Activated CD4-positive, alpha-beta T cell treated with anti-CD3 and anti-CD28 coated beads, Interleukin-2, Interleukin-6, amounts not matched to agents 100 ng/mL and 50 ng/mL, durations not matched to agents 16 hours and 8 hours (primary cell): ENCODE measurements at regions not wholly inside any gene's neighbourhood (a gene's known extent, or its start where the extent isn't known, plus 50 kb on each side); places are given as distances from the start of the nearest gene placed in this dataset.
"Not testable (repeated sequence)": the region's sequence is repeated elsewhere in the genome, so short reads cannot be mapped to it uniquely, and the experiment has no call there.

Experiments used
- DNase-seq: peaks from one replicate; pipeline ENCODE4 v3.0.0-alpha.2; 2020

DNA sequence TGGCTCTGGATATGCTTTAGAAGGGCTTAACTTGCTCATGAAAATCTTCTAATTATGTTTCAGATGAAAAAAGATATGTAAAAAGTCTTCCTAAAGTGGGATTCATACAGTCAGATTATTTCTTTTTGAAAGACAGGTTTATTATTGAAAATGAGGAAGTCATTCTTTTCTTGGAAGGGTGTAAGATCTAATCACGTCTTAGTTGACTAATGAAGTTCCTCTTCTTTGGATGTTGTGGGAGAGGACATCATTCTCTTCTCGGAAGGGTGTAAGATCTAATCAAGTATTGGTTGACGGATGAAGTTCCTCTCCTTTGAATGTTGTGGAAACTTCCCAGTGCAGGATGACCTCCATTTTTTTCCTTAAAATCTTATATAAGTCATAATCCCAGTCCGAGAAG is 74.9 kb downstream of the ALG10 start:
- no peak for DNase-seq

DNA sequence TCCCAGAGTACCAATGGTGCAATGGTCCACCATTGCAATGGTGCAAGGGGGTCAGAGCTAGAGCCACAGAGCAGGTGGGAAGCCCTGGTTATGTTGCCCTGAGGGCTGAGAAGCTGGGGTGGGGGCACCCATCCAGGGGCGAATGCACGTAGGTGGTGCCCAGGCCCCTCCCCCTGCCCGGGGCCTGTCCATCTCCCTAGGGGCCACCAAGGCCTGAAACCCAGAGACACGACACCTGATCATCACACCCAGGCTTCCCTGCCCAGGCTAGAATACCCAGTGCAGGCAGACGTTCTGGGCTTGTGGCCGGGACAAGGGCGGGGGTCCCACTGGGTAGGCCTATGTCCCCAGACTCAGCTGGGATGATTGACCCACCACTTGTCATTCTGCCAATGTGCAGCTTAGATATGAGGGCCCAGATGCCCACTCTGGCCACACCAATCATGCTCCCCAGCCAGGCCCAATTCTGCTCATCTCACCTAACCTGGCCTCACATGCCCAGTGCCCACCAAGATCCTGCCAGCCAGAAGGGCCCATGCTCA is 83.2 kb downstream of the ALG10 start:
- DNase-seq, result no peak

DNA sequence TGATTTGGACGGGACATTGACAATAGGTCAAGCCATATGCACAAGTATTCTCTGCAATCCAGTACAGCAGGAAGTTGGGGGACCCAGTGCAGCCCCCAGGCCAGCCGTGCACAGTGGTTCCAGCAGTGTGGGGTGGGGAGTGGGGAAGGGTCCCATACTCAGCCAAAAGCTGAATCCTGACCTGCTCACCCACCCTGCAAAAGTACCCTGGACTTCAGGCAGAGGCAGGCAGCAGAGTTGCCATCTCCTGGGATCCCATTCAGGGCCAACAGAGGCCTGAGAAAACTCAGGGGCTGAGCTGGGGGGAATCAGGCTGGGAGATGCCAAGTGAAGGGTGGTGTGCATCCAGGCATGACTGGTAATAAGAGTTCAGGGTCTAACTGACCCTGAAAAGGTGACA is 83.9 kb downstream of the ALG10 start:
- no peak for DNase-seq

DNA sequence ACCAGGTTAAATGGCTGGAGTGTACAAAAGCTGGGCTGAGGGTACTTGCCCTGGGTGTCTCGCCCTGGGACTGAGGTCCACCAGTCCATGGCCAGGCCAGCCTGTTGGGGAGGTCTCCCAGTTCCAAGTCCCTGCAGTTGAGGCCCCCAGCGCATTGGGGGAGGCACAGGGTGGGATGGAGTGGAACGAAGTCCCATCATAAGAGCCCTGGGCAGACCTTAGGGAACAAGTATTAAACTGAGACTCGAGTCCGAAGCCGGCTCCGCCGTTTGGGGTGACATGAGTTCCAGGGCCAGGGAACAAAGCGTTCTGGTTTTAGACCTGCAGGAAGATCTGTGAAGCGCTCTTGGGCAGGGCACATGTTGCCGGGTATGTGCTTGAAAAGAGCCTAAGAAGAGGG is 84.7 kb downstream of the ALG10 start:
- DNase-seq, result no peak

DNA sequence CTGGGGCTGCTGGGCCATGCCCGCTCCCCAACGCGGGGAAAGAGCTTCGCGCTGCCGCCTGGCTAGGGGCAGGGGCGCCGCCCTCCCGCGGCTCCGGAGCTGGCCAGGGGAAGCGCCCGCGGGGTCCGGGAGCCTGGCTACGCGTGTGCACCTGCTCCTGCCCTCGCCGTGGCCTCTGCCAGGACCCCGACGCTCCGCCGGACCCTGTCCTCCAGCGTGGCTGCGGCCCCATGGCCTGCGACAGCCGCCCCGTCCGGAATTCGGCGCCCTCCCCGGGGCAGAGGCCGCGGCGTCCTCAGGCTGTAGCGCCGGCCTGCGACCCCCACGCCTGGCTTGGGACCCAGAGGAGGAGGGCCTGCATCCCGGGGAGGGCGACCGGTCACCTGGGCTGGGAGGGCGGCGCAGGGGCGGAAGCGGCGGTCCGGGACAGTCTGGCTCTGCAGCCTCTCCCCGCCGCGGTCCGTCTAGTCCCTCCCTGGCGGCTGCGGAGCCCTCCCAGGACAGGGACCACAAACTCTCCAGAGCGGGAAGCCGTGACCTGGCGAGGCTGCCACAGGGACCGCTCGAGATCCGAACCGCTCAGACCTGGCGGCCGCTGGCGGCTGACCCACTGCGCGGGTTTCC is 85.6 kb downstream of the ALG10 start:
- no peak for DNase-seq

DNA sequence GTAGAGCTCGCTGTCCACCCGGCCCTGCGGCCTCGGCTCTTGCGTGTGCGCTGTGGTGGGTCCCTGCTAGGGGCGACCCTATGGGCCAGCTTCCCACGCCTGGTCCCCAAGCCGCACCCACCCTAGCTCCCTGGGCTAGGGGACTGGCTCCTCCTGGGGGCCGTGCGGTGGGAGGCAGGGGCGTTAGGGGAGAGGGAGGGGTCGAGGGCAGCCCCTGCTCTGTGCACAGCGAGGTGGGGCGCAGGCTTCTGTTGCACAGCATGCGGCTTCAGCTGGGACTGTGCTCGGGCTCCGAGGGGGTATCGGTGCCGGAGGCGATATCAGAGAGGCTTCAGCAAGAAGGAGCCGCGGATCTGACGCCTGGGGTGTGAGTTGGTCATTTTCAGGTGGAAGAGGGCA is 86.1 kb downstream of the ALG10 start:
- DNase-seq, result no peak

GRCh38 chr12:34108967-34109366 is 86.7 kb downstream of the ALG10 start:
- no peak for DNase-seq

DNA sequence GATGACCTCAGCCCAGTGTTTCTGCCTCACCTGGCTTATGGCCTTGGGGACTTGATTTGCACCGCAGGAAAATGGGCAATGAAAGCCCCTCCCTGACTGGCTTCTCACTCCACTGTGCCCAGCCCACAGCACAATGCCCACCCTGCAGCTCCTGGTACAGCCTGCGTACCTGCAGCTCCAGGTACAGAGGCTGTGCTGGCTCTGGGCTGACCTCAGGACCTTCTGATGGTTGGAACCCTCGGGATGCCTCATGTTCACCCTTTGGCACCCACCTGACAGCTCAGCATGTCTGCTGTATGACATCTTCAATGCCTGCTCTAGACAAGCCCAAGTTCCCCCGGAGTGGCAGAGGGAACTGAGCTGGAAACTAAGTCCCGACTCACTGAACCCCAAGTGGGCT is 87.1 kb downstream of the ALG10 start:
- no peak for DNase-seq

- DNase-seq, result not testable (repeated sequence)
Measured at GRCh38 chr12:34109909-34110531, 87.7 kb downstream of the ALG10 start.

DNA sequence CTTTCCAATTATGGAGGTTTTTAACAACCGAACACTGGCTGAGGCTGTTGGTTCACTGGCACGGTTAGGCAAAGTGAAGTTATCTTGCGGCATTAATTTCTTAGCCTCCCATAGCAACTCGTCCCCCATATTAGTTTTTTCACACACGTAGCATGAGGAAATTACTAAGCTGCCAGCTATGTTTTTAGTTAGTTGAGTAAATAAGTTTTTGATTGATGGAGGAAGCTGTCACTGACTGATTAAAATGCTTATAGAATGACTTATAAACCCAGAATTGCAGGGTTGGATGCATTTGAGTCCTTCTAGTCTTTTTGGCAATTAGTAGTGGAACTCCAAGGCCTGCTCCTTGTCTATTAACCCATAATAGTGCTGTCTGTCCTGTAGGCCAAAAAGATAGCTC is 97.1 kb downstream of the ALG10 start:
- DNase-seq, result no peak

- no peak for DNase-seq
Measured at GRCh38 chr12:34121360-34121759, 99.1 kb downstream of the ALG10 start.

DNA sequence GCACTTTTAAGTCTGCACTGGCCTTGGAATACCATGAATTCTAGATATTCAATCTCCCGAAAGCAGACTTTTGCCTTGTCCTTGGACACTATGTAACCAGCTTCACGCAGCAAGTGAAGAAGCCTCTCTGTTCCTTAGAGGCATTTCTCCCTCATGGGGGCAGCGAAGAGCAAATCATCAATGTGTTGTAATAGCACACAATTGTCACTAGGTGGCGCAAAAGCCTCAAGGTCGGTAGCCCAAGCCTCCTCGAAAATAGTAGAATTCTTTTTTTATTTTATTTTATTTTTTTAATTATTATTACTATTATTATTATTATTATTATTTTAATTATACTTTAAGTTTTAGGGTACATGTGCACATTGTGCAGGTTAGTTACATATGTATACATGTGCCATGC is 100.8 kb downstream of the ALG10 start:
- DNase-seq, result peak; percentile 68

- no peak for DNase-seq
Measured at GRCh38 chr12:34124608-34125007, 102.3 kb downstream of the ALG10 start.

GRCh38 chr12:34126239-34126641 is 103.9 kb downstream of the ALG10 start:
- DNase-seq, result peak; percentile 10

- no peak for DNase-seq
Measured at GRCh38 chr12:34126805-34127204, 104.5 kb downstream of the ALG10 start.

- not testable (repeated sequence) for DNase-seq
Measured at GRCh38 chr12:34127379-34127778, 105.1 kb downstream of the ALG10 start.

GRCh38 chr12:34142430-34142829 is 120.1 kb downstream of the ALG10 start:
- no peak for DNase-seq

- no peak for DNase-seq
Measured at GRCh38 chr12:34151019-34151418, 128.7 kb downstream of the ALG10 start.

DNA sequence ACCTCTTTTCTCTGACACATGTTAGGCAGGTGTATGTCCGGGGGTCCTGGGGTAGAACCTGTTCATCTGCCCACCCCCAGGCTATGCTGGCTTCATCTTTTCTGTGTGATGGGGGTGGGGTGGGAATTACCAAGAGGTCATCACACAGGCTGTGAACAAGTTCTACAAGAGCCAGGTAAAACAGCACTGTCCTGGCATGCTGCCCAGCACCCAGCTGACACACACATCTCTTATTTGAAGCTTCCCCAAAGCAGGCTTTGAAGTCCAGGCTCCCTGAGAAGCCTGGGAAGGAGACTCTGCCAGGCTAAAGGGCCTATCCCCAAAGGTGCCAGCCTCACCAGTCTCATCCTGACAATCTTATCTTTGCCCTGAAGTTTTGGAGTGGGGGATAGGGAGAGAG is 141.1 kb downstream of the ALG10 start:
- DNase-seq, result no peak

DNA sequence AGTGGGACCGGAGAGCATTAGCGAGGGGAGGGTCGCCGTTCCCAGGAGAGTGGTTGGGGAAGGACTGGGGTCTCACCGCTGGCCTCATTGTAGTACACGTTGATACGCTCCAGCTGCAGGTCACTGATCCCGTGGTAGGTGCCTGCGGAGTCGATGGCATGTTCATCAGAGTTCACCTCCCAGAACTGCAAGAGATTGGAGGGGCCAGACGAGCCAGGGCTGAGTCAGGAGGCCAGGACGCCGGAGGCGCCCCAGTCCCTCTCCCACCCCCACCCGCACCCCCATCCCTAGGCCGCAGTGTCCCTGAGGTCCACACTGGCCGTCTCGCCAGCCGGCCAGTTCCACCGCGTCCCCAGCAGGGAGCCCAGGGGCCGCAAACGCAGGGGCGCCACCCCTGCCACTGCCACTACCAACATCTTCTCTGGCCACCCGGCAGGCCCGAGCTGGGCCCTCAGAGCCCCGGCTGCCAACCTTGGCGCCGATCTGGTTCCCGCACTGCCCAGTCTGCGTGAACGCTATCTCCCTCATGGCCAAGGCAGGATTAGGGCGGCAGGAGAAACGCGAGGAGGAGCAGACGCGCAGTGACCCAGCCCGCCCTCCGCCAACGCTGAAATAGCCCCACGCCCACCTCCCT is 144.2 kb downstream of the ALG10 start:
- DNase-seq, result no peak

DNA sequence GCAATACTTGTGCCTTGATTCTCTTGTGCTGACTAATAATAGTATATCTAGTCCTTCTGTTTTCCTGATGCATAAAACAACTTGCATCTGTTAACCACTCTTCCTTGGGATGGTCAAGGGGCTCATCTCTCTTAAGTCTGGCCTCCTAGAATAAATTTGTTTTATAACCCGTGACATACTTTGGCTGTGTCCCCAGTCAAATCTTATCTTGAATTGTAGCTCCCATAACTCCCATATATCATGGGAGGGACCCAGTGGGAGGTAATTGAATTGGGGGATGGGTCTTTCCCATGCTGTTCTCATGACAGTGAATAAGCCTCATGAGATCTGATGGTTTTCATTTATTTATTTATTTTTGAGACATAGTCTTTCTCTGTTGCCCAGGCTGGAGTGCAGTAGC is 146.2 kb downstream of the ALG10 start:
- DNase-seq, result not testable (repeated sequence)

GRCh38 chr12:34186492-34186891 is 164.2 kb downstream of the ALG10 start:
- no peak for DNase-seq

DNA sequence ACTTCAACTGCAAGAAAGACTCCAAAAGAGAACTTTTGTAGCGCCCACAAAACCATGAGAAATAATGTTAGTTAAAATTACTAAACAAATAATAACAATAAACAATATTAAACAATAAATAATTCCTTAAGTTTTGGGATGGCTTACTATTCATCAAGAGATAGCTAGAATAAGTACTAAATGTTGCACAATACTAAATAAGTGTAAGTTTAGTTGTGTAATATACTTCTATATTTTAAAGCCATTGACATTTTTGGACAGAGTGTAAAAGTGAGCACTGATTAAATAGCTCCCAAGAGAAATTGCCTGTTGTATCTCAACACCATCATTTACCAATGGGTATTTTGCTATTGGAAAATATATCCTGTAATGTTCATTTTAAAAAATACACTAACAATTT is 166.7 kb downstream of the ALG10 start:
- no peak for DNase-seq

GRCh38 chr12:34190054-34190453 is 167.8 kb downstream of the ALG10 start:
- DNase-seq, result no peak
